ENCODE measurements at regions not wholly inside any gene's neighbourhood (a gene's known extent, or its start where the extent isn't known, plus 50 kb on each side); places are given as distances from the start of the nearest gene placed in this dataset.

DNA sequence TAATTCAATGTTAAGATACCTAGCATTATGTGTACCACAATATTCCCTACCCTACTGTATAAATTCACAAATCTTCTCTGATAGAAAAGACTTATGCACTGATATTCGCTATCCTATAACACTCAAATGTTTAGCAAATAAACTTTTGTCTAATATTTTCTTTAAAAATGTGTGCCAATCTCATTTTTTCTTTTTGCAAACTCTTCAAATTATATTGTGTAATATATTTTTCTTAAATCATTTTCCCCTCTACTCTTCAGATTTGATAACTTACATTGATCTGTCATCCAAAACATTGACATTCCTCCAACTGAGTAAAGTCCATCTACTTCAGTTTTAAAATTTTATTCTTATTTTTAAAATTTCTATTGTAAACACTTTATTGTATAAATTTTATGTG is 240.2 kb upstream of the CNTNAP2 start:
- TF ChIP-seq EZH2phosphoT487 (conservative IDR thresholded peaks at IDR 0.05; ENCODE audit: low read length): no peak
- Histone ChIP-seq H3K9me3 (ENCODE audit: insufficient read depth, low read length) (no peaks in the 10 kb centered on the region), H2AFZ (ENCODE audit: low read depth, low read length, severe bottlenecking) (no peak overlapping the region), H4K20me1 (ENCODE audit: low read depth, low read length) (no peaks in the 10 kb centered on the region), H3K9ac (ENCODE audit: low read length) (no peak overlapping the region), H3K36me3 (ENCODE audit: low read length) (no peaks in the 10 kb centered on the region), H3K27ac (ENCODE audit: low read depth, low read length) (no peak overlapping the region), H3K4me2 (ENCODE audit: low read depth, low read length, poor library complexity, severe bottlenecking) (no peak overlapping the region), H3F3A (ENCODE audit: insufficient read depth) (no peaks in the 10 kb centered on the region), H3K27me3 (ENCODE audit: low read length) (no peaks in the 10 kb centered on the region), H3K9me2 (replicated peaks; ENCODE audit: insufficient read depth, low read length) (no peaks in the 10 kb centered on the region), H3K79me2 (ENCODE audit: insufficient read depth, low read length) (no peaks in the 10 kb centered on the region), H3K4me3 (ENCODE audit: insufficient read depth, low read length, poor library complexity, severe bottlenecking) (no peak overlapping the region)

DNA sequence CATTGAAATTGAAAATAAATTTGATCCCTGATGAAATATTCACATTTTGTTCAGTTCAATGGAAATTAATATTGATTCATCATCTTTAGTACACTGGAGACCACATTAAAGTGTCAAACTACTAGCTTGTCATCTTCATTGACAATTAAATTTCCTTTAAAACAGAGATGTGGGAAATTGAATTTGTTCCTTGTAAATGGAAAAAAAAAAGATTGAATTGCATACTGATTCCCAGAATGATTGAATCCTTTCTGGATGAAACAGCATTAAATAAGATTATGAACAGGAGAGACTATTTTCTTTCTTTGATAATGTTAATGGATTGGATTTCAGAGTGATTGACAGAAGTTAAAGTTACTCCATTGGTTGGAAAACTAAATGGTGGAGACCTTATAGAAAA is 241.3 kb upstream of the CNTNAP2 start:
- H3K9me2 ChIP-seq (replicated peaks; ENCODE audit: insufficient read depth, low read length): no peaks in the 10 kb centered on the region
- no peaks in the 10 kb centered on the region for H3K79me2 ChIP-seq (ENCODE audit: insufficient read depth, low read length)
- no peaks in the 10 kb centered on the region for H4K20me1 ChIP-seq (ENCODE audit: low read depth, low read length)
- no peak overlapping the region for H3K4me3 ChIP-seq (ENCODE audit: insufficient read depth, low read length, poor library complexity, severe bottlenecking)
- TF ChIP-seq, protein P1, sequence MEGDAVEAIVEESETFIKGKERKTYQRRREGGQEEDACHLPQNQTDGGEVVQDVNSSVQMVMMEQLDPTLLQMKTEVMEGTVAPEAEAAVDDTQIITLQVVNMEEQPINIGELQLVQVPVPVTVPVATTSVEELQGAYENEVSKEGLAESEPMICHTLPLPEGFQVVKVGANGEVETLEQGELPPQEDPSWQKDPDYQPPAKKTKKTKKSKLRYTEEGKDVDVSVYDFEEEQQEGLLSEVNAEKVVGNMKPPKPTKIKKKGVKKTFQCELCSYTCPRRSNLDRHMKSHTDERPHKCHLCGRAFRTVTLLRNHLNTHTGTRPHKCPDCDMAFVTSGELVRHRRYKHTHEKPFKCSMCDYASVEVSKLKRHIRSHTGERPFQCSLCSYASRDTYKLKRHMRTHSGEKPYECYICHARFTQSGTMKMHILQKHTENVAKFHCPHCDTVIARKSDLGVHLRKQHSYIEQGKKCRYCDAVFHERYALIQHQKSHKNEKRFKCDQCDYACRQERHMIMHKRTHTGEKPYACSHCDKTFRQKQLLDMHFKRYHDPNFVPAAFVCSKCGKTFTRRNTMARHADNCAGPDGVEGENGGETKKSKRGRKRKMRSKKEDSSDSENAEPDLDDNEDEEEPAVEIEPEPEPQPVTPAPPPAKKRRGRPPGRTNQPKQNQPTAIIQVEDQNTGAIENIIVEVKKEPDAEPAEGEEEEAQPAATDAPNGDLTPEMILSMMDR (IDR thresholded peaks at IDR 0.05; ENCODE audit: insufficient read depth, low read length, poor library complexity, severe bottlenecking): no peak
- no peak for TF ChIP-seq EZH2phosphoT487 (conservative IDR thresholded peaks at IDR 0.05; ENCODE audit: low read length)
- no peak overlapping the region for H2AFZ ChIP-seq (ENCODE audit: low read depth, low read length, severe bottlenecking)
- H3K27me3 ChIP-seq (ENCODE audit: low read length): no peaks in the 10 kb centered on the region
- H3K9ac ChIP-seq (ENCODE audit: low read length): no peak overlapping the region
- no peak overlapping the region for H3K27ac ChIP-seq (ENCODE audit: low read depth, low read length)
- H3F3A ChIP-seq (ENCODE audit: insufficient read depth): no peaks in the 10 kb centered on the region
- H3K4me2 ChIP-seq (ENCODE audit: low read depth, low read length, poor library complexity, severe bottlenecking): no peak overlapping the region
- no peaks in the 10 kb centered on the region for H3K36me3 ChIP-seq (ENCODE audit: low read length)
- H3K9me3 ChIP-seq (ENCODE audit: insufficient read depth, low read length): no peaks in the 10 kb centered on the region

DNA sequence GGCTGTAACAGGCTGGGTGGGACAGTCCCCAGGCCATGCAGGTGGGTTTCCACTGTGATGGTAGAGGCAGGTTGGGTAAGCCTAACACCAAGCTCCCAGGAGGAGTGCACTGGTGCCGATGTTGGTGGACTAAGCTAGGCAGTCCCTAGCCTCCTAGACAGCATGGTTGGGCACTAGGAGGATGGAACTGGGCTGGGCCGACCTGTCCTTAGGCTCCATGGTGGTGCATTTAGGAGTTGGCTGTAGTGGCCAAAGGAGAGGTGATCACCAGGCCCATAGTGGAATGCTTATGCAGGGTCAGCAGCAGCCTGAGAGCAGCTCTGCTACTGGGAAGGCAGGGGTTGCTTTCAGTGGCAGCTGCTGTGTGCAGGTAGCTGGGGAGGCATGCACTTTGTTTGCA is 247.7 kb upstream of the CNTNAP2 start:
- H3K9me2 ChIP-seq (replicated peaks; ENCODE audit: insufficient read depth, low read length): no peaks in the 10 kb centered on the region
- H2AFZ ChIP-seq (ENCODE audit: low read depth, low read length, severe bottlenecking): no peak overlapping the region
- H3K9me3 ChIP-seq (ENCODE audit: insufficient read depth, low read length): no peaks in the 10 kb centered on the region
- H3K4me2 ChIP-seq (ENCODE audit: low read depth, low read length, poor library complexity, severe bottlenecking): no peak overlapping the region
- H3K4me3 ChIP-seq (ENCODE audit: insufficient read depth, low read length, poor library complexity, severe bottlenecking): no peak overlapping the region
- H3K27ac ChIP-seq (ENCODE audit: low read depth, low read length): no peak overlapping the region
- no peaks in the 10 kb centered on the region for H3K27me3 ChIP-seq (ENCODE audit: low read length)
- no peaks in the 10 kb centered on the region for H4K20me1 ChIP-seq (ENCODE audit: low read depth, low read length)
- TF ChIP-seq EZH2phosphoT487 (conservative IDR thresholded peaks at IDR 0.05; ENCODE audit: low read length): no peak
- TF ChIP-seq, protein P1 (IDR thresholded peaks at IDR 0.05; ENCODE audit: insufficient read depth, low read length, poor library complexity, severe bottlenecking): no peak
- H3F3A ChIP-seq (ENCODE audit: insufficient read depth): no peaks in the 10 kb centered on the region
- H3K79me2 ChIP-seq (ENCODE audit: insufficient read depth, low read length): no peaks in the 10 kb centered on the region
- no peak overlapping the region for H3K9ac ChIP-seq (ENCODE audit: low read length)
- no peaks in the 10 kb centered on the region for H3K36me3 ChIP-seq (ENCODE audit: low read length)

DNA sequence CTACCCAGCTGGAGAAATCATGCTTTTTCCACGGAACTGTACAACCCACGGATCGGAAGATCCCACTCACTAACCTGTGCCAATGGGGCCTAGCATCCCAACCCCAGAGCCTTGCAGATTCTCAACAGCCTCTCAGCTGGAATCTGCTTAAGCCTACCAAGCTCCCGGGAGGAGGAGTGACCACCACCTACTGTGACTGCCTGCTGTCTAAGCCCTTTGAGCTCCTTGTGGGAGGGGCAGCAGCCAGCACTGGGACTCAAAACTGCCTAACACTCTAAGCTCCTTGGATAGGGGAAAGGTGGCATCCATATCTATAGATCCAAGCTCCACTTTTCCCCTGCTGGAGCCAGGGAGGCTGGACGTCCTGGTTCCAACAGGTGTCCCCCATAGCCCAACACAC is 254.4 kb upstream of the CNTNAP2 start:
- no peaks in the 10 kb centered on the region for H3K9me2 ChIP-seq (replicated peaks; ENCODE audit: insufficient read depth, low read length)
- no peak overlapping the region for H3K4me2 ChIP-seq (ENCODE audit: low read depth, low read length, poor library complexity, severe bottlenecking)
- H3K27me3 ChIP-seq (ENCODE audit: low read length): no peaks in the 10 kb centered on the region
- H2AFZ ChIP-seq (ENCODE audit: low read depth, low read length, severe bottlenecking): no peak overlapping the region
- no peak for TF ChIP-seq EZH2phosphoT487 (conservative IDR thresholded peaks at IDR 0.05; ENCODE audit: low read length)
- TF ChIP-seq, protein P1 (IDR thresholded peaks at IDR 0.05; ENCODE audit: insufficient read depth, low read length, poor library complexity, severe bottlenecking): no peak
- no peak overlapping the region for H3K27ac ChIP-seq (ENCODE audit: low read depth, low read length)
- no peaks in the 10 kb centered on the region for H3K9me3 ChIP-seq (ENCODE audit: insufficient read depth, low read length)
- no peaks in the 10 kb centered on the region for H3K79me2 ChIP-seq (ENCODE audit: insufficient read depth, low read length)
- H4K20me1 ChIP-seq (ENCODE audit: low read depth, low read length): no peaks in the 10 kb centered on the region
- no peak overlapping the region for H3K4me3 ChIP-seq (ENCODE audit: insufficient read depth, low read length, poor library complexity, severe bottlenecking)
- H3K9ac ChIP-seq (ENCODE audit: low read length): no peak overlapping the region
- H3K36me3 ChIP-seq (ENCODE audit: low read length): no peaks in the 10 kb centered on the region
- no peaks in the 10 kb centered on the region for H3F3A ChIP-seq (ENCODE audit: insufficient read depth)

Measured in SU-DHL-6 (cell line).